Mononuclear cell (primary cell): ENCODE measurements at regions not wholly inside any gene's neighbourhood (a gene's known extent, or its start where the extent isn't known, plus 50 kb on each side); places are given as distances from the start of the nearest gene placed in this dataset.

Source experiments
- H3K27me3 ChIP-seq: 2 replicates; pipeline ENCODE4 v1.6.0; 2011; ENCODE audit warnings: low read length, control low read depth; ENCODE audit not compliant: insufficient read depth
- H3K4me1 ChIP-seq: 2 replicates; pipeline ENCODE4 v1.5.1; 2011; ENCODE audit warnings: mild to moderate bottlenecking, low read length, control low read depth; ENCODE audit not compliant: insufficient read depth
- H3K4me3 ChIP-seq: 2 replicates; pipeline ENCODE4 v1.5.1; 2011; ENCODE audit warnings: mild to moderate bottlenecking, low read length, moderate library complexity
- H3K9me3 ChIP-seq: 2 replicates; pipeline ENCODE4 v1.5.1; 2011; ENCODE audit warnings: low read depth, mild to moderate bottlenecking, control low read depth, low read length

GRCh38 chr15:70286113-70286806 is 188.5 kb upstream of the TLE3 start:
- Histone ChIP-seq H3K4me1 (peaks cover 14% of the 10 kb centered on the region), H3K9me3 (no peaks in the 10 kb centered on the region), H3K27me3 (no peaks in the 10 kb centered on the region), H3K4me3 (no peak overlapping the region)

- Histone ChIP-seq H3K4me1 (peaks cover 14% of the 10 kb centered on the region), H3K9me3 (no peaks in the 10 kb centered on the region), H3K4me3 (no peak overlapping the region)
Measured at GRCh38 chr15:70284438-70285214, 186.9 kb upstream of the TLE3 start.

GRCh38 chr15:70283511-70283910 is 185.8 kb upstream of the TLE3 start:
- Histone ChIP-seq H3K4me3 (no peak overlapping the region), H3K9me3 (no peaks in the 10 kb centered on the region), H3K27me3 (no peaks in the 10 kb centered on the region), H3K4me1 (peaks cover 14% of the 10 kb centered on the region)

More at GRCh38 chr15:70284438-70285214, 186.9 kb upstream of the TLE3 start:
- no peaks in the 10 kb centered on the region for H3K27me3 ChIP-seq

- no peaks in the 10 kb centered on the region for H3K9me3 ChIP-seq
- no peak overlapping the region for H3K4me3 ChIP-seq
- peaks cover 14% of the 10 kb centered on the region for H3K4me1 ChIP-seq
- no peaks in the 10 kb centered on the region for H3K27me3 ChIP-seq
Measured at GRCh38 chr15:70281811-70282307, 184.1 kb upstream of the TLE3 start.

GRCh38 chr15:70281261-70281810 is 183.6 kb upstream of the TLE3 start:
- Histone ChIP-seq H3K9me3 (no peaks in the 10 kb centered on the region), H3K4me1 (peaks cover 14% of the 10 kb centered on the region), H3K27me3 (no peaks in the 10 kb centered on the region), H3K4me3 (no peak overlapping the region)

GRCh38 chr15:70280781-70281180 is 183.1 kb upstream of the TLE3 start:
- Histone ChIP-seq H3K27me3 (no peaks in the 10 kb centered on the region), H3K4me3 (no peak overlapping the region), H3K9me3 (no peaks in the 10 kb centered on the region), H3K4me1 (peaks cover 14% of the 10 kb centered on the region)

GRCh38 chr15:70279096-70279495 is 181.4 kb upstream of the TLE3 start:
- Histone ChIP-seq H3K4me3 (no peak overlapping the region), H3K4me1 (peaks cover 7% of the 10 kb centered on the region), H3K9me3 (no peaks in the 10 kb centered on the region), H3K27me3 (no peaks in the 10 kb centered on the region)

GRCh38 chr15:70278644-70279043 is 180.9 kb upstream of the TLE3 start:
- Histone ChIP-seq H3K4me3 (no peak overlapping the region), H3K27me3 (no peaks in the 10 kb centered on the region), H3K9me3 (no peaks in the 10 kb centered on the region), H3K4me1 (peaks cover 7% of the 10 kb centered on the region)

- Histone ChIP-seq H3K9me3 (no peaks in the 10 kb centered on the region), H3K4me3 (no peak overlapping the region), H3K4me1 (peaks cover 7% of the 10 kb centered on the region)
Measured at GRCh38 chr15:70277556-70277955, 179.8 kb upstream of the TLE3 start.

GRCh38 chr15:70276401-70276800 is 178.7 kb upstream of the TLE3 start:
- no peaks in the 10 kb centered on the region for H3K27me3 ChIP-seq
- H3K4me3 ChIP-seq = no peak overlapping the region
- H3K9me3 ChIP-seq = no peaks in the 10 kb centered on the region
- H3K4me1 ChIP-seq = peaks cover 8% of the 10 kb centered on the region

More at GRCh38 chr15:70277556-70277955, 179.8 kb upstream of the TLE3 start:
- H3K27me3 ChIP-seq = no peaks in the 10 kb centered on the region

- no peak overlapping the region for H3K4me3 ChIP-seq
- H3K9me3 ChIP-seq = no peaks in the 10 kb centered on the region
- H3K27me3 ChIP-seq = no peaks in the 10 kb centered on the region
- peaks cover 15% of the 10 kb centered on the region for H3K4me1 ChIP-seq
Measured at GRCh38 chr15:70275461-70276138, 177.9 kb upstream of the TLE3 start.

GRCh38 chr15:70274908-70275307 is 177.2 kb upstream of the TLE3 start:
- no peaks in the 10 kb centered on the region for H3K27me3 ChIP-seq
- no peak overlapping the region for H3K4me3 ChIP-seq
- peaks cover 22% of the 10 kb centered on the region for H3K4me1 ChIP-seq
- H3K9me3 ChIP-seq = no peaks in the 10 kb centered on the region

GRCh38 chr15:70274255-70274880 is 176.7 kb upstream of the TLE3 start:
- H3K9me3 ChIP-seq = no peaks in the 10 kb centered on the region

GRCh38 chr15:70273808-70274207 is 176.1 kb upstream of the TLE3 start:
- H3K4me1 ChIP-seq = peaks cover 33% of the 10 kb centered on the region
- H3K4me3 ChIP-seq = no peak overlapping the region
- H3K9me3 ChIP-seq = no peaks in the 10 kb centered on the region
- H3K27me3 ChIP-seq = no peaks in the 10 kb centered on the region

More at GRCh38 chr15:70274255-70274880, 176.7 kb upstream of the TLE3 start:
- Histone ChIP-seq H3K4me1 (peaks cover 28% of the 10 kb centered on the region), H3K27me3 (no peaks in the 10 kb centered on the region), H3K4me3 (no peak overlapping the region)
